SK-N-SH (cell line): ENCODE measurements at regions not wholly inside any gene's neighbourhood (a gene's known extent, or its start where the extent isn't known, plus 50 kb on each side); places are given as distances from the start of the nearest gene placed in this dataset.

Source experiments
- CTCF ChIA-PET: fragments of 300-600, 350-600 bp; formaldehyde crosslinking; extraction: SDS; loops from one replicate; lab custom pipeline; 2021; lab: Yijun Ruan, JAX
- POLR2A ChIA-PET: fragments of 350-600 bp; sonication (Branson Sonifier 250); formaldehyde crosslinking; extraction: SDS; loops from one replicate; lab custom pipeline; 2020; ENCODE audit warnings: antibody characterized with exemption, inconsistent platforms; lab: Yijun Ruan, JAX
- DNase-seq: peaks from one replicate; pipeline ENCODE4 v3.0.0; 2012
- H2AFZ ChIP-seq: fragments of 200-600 bp; sonication (generic); 2 replicates; pipeline ENCODE4 v1.8.1; 2016; ENCODE audit warnings: antibody characterized with exemption, mild to moderate bottlenecking, low read depth
- H3F3A ChIP-seq: fragments of 200-600 bp; sonication (generic); replicated peaks from 2 replicates; pipeline ENCODE3; 2016; ENCODE audit warnings: antibody characterized with exemption, mild to moderate bottlenecking; ENCODE audit not compliant: insufficient read depth
- H3K27ac ChIP-seq, 2 experiments: fragments of 200-500 bp in 1 of 2; fragments of 200-600 bp in 1 of 2; sonication (Bioruptor generic) in 1 of 2; sonication (generic), shearing (Covaris generic) in 1 of 2; 2 replicates each; pipeline versions ENCODE4 v1.5.1 to v1.6.1; 2014 to 2016; ENCODE audit warnings: low read depth in 2 of 2, inconsistent platforms in 1 of 2, low read length in 1 of 2, mild to moderate bottlenecking in 1 of 2, mixed read lengths in 1 of 2
- H3K27me3 ChIP-seq: fragments of 200-600 bp; sonication (generic), shearing (Covaris generic); 2 replicates; pipeline ENCODE4 v1.6.1; 2016; ENCODE audit warnings: mixed run types; ENCODE audit not compliant: insufficient read depth
- H3K36me3 ChIP-seq, 2 experiments: fragments of 200-500 bp in 1 of 2; fragments of 200-600 bp in 1 of 2; sonication (Bioruptor generic) in 1 of 2; sonication (generic) in 1 of 2; replicated peaks in 1 of 2; 2 replicates each; pipeline versions ENCODE3 to v1.5.1; 2014 to 2016; ENCODE audit warnings: low read length in 1 of 2, mild to moderate bottlenecking in 1 of 2; ENCODE audit not compliant: insufficient read depth in 2 of 2, control insufficient read depth in 1 of 2
- H3K4me1 ChIP-seq, 2 experiments: fragments of 200-500 bp in 1 of 2; fragments of 200-600 bp in 1 of 2; sonication (Bioruptor generic) in 1 of 2; sonication (generic), shearing (Covaris generic) in 1 of 2; 2 replicates each; pipeline versions ENCODE4 v1.5.1 to v1.6.1; 2014 to 2016; ENCODE audit warnings: low read depth in 1 of 2, low read length in 1 of 2, mixed run types in 1 of 2; ENCODE audit not compliant: insufficient read depth in 2 of 2, control insufficient read depth in 1 of 2
- H3K4me2 ChIP-seq: fragments of 200-600 bp; sonication (generic), shearing (Covaris generic); 2 replicates; pipeline ENCODE4 v1.6.1; 2017; ENCODE audit warnings: mixed run types
- H3K4me3 ChIP-seq, 2 experiments: fragments of 200-500 bp in 1 of 2; fragments of 200-600 bp in 1 of 2; sonication (Bioruptor generic) in 1 of 2; sonication (generic), shearing (Covaris generic) in 1 of 2; 2 replicates each; pipeline versions ENCODE4 v1.5.1 to v1.8.1; 2014 to 2016; ENCODE audit warnings: low read depth in 2 of 2, inconsistent platforms in 1 of 2, low read length in 1 of 2, mild to moderate bottlenecking in 1 of 2, mixed read lengths in 1 of 2, moderate library complexity in 1 of 2
- H3K79me2 ChIP-seq: fragments of 200-600 bp; sonication (generic); 2 replicates; pipeline ENCODE4 v1.8.1; 2017; ENCODE audit warnings: mild to moderate bottlenecking; ENCODE audit not compliant: insufficient read depth
- H3K9ac ChIP-seq: fragments of 200-600 bp; sonication (generic); 2 replicates; pipeline ENCODE4 v1.6.1; 2017; ENCODE audit warnings: mixed run types
- H3K9me2 ChIP-seq: fragments of 200-600 bp; sonication (generic); 2 replicates; pipeline ENCODE4 v1.6.1; 2017; ENCODE audit warnings: mixed run types
- H3K9me3 ChIP-seq: fragments of 200-600 bp; sonication (generic); 2 replicates; pipeline ENCODE4 v1.6.1; 2017; ENCODE audit warnings: mixed run types, mild to moderate bottlenecking, moderate library complexity
- H4K20me1 ChIP-seq: fragments of 200-600 bp; sonication (generic); 2 replicates; pipeline ENCODE4 v1.6.1; 2017; ENCODE audit warnings: mild to moderate bottlenecking, mixed run types; ENCODE audit not compliant: insufficient read depth
- CHD2 ChIP-seq: fragments of 150-350 bp; IDR thresholded peaks from 2 replicates; pipeline ENCODE4 v1.6.1; 2018; ENCODE audit warnings: low read length; ENCODE audit not compliant: partially characterized antibody
- CTCF ChIP-seq: fragments of 200-600 bp; sonication (generic); IDR thresholded peaks from 2 replicates; pipeline ENCODE4 v1.6.1; 2017; ENCODE audit warnings: antibody characterized with exemption, mild to moderate bottlenecking, moderate library complexity
- FOSL2 ChIP-seq: IDR thresholded peaks from 2 replicates; pipeline ENCODE4 v1.4.0; 2012; ENCODE audit warnings: low read depth, mild to moderate bottlenecking, moderate library complexity, borderline replicate concordance
- GATA2 ChIP-seq: sonication (generic); formaldehyde crosslinking; IDR thresholded peaks from 2 replicates; pipeline ENCODE4 v1.5.0; 2020; ENCODE audit warnings: mild to moderate bottlenecking, missing genetic modification reagents
- IRF3 ChIP-seq: fragments of 150-350 bp; IDR thresholded peaks from 2 replicates; pipeline ENCODE4 v1.6.1; 2016; ENCODE audit warnings: mild to moderate bottlenecking, low read depth, low read length
- JUND ChIP-seq: IDR thresholded peaks from 2 replicates; pipeline ENCODE4 v1.4.0; 2012
- MEF2A ChIP-seq: IDR thresholded peaks from 2 replicates; pipeline ENCODE4 v1.4.0; 2012; ENCODE audit warnings: low read depth, borderline replicate concordance
- MXI1 ChIP-seq: IDR thresholded peaks from 2 replicates; pipeline ENCODE4 v1.6.1; 2012; ENCODE audit warnings: mild to moderate bottlenecking, low read depth, low read length, improper control_type of control experiment
- NFIC ChIP-seq: IDR thresholded peaks from 2 replicates; pipeline ENCODE4 v1.4.0; 2012; ENCODE audit warnings: borderline replicate concordance
- NRF1 ChIP-seq: IDR thresholded peaks from 2 replicates; pipeline ENCODE4 v1.6.1; 2012; ENCODE audit warnings: low read depth, mild to moderate bottlenecking, low read length
- POLR2AphosphoS5 ChIP-seq: IDR thresholded peaks from 2 replicates; pipeline ENCODE4 v1.6.1; 2012; ENCODE audit warnings: low read depth, low read length
- RAD21 ChIP-seq: IDR thresholded peaks from 2 replicates; pipeline ENCODE4 v1.6.1; 2012; ENCODE audit warnings: mild to moderate bottlenecking, low read length
- RXRA ChIP-seq: IDR thresholded peaks from 2 replicates; pipeline ENCODE4 v1.4.0; 2012; ENCODE audit warnings: low read depth, mild to moderate bottlenecking, borderline replicate concordance
- SIN3A ChIP-seq: IDR thresholded peaks from 2 replicates; pipeline ENCODE4 v1.6.1; 2012; ENCODE audit warnings: low read depth, mild to moderate bottlenecking, low read length, moderate library complexity, borderline replicate concordance
- SMC3 ChIP-seq: IDR thresholded peaks from 2 replicates; pipeline ENCODE4 v1.6.1; 2012; ENCODE audit warnings: low read depth, low read length, improper control_type of control experiment
- TEAD4 ChIP-seq: IDR thresholded peaks from 2 replicates; pipeline ENCODE4 v1.4.0; 2012; ENCODE audit warnings: mild to moderate bottlenecking, borderline replicate concordance; ENCODE audit not compliant: insufficient read depth
- USF1 ChIP-seq: IDR thresholded peaks from 2 replicates; pipeline ENCODE4 v1.4.0; 2012; ENCODE audit warnings: low read depth, borderline replicate concordance
- USF2 ChIP-seq: fragments of 150-350 bp; IDR thresholded peaks from 2 replicates; pipeline ENCODE4 v1.6.1; 2017; ENCODE audit warnings: antibody characterized with exemption, low read length, low read depth, borderline replicate concordance
- ZBTB33 ChIP-seq: IDR thresholded peaks from 2 replicates; pipeline ENCODE4 v1.4.0; 2012; ENCODE audit warnings: low read depth, borderline replicate concordance
- WGBS: methylation state at CpG from one replicate; pipeline ENCODE4 v1.1.6; 2017; ENCODE audit warnings: low lambda C conversion rate; 5-methylcytosine and 5-hydroxymethylcytosine counted together

- Histone ChIP-seq H3K4me3 (no peak overlapping the region), H3K36me3 (no peaks in the 10 kb centered on the region), H3K27ac (no peak overlapping the region), H3K4me2 (no peak overlapping the region), H3K9me2 (no peaks in the 10 kb centered on the region), H3K79me2 (no peaks in the 10 kb centered on the region), H2AFZ (no peak overlapping the region), H3F3A (no peaks in the 10 kb centered on the region), H3K9ac (no peak overlapping the region), H4K20me1 (no peaks in the 10 kb centered on the region), H3K9me3 (no peaks in the 10 kb centered on the region), H3K27me3 (no peaks in the 10 kb centered on the region), H3K4me1 (no peaks in the 10 kb centered on the region; a peak in 1 of 4 replicates)
- ChIA-PET POLR2A (no interaction called here), CTCF (interaction anchor here (0.6 kb wide), 1 partner anchor 990 kb away, joined by 3 read pairs; no protein-coding TSS in a partner anchor)
- no peak for DNase-seq
- TF ChIP-seq CTCF, result no peak
- no peak for TF ChIP-seq USF1
Measured at GRCh38 chr12:94039199-94039840, 109.1 kb upstream of the PLXNC1 start.

- no peak for DNase-seq
- ChIA-PET CTCF (interaction anchor here (0.6 kb wide), 1 partner anchor 991 kb away, joined by 3 read pairs; no protein-coding TSS in a partner anchor), POLR2A (no interaction called here)
- Histone ChIP-seq H3K27me3 (no peaks in the 10 kb centered on the region), H3F3A (no peaks in the 10 kb centered on the region), H3K4me2 (no peak overlapping the region), H4K20me1 (no peaks in the 10 kb centered on the region), H3K9ac (no peak overlapping the region), H2AFZ (no peak overlapping the region), H3K9me3 (no peaks in the 10 kb centered on the region), H3K79me2 (no peaks in the 10 kb centered on the region), H3K36me3 (no peaks in the 10 kb centered on the region), H3K4me1 (no peaks in the 10 kb centered on the region; a peak in 1 of 4 replicates), H3K4me3 (no peak overlapping the region), H3K9me2 (no peaks in the 10 kb centered on the region), H3K27ac (no peak overlapping the region)
- 73% methylated on average over 5 of the region's 5 CpGs for whole genome bisulfite sequencing
- TF ChIP-seq FOSL2, result no peak
- no peak for TF ChIP-seq TEAD4
- no peak for TF ChIP-seq RXRA
- TF ChIP-seq NRF1, result no peak
- TF ChIP-seq NFIC, result no peak
- TF ChIP-seq SIN3A, result no peak
- TF ChIP-seq USF1, result no peak
- TF ChIP-seq USF2, result no peak
- no peak for TF ChIP-seq CHD2
- TF ChIP-seq SMC3, result no peak
- TF ChIP-seq MEF2A, result no peak
- TF ChIP-seq IRF3, result no peak
- no peak for TF ChIP-seq GATA2 (CRISPR knock-in tag)
- TF ChIP-seq ZBTB33, result no peak
- no peak for TF ChIP-seq RAD21
- no peak for TF ChIP-seq JUND
- TF ChIP-seq MXI1, result no peak
- TF ChIP-seq POLR2AphosphoS5, result no peak
Measured at GRCh38 chr12:94039914-94040313, 108.5 kb upstream of the PLXNC1 start.
